OCI-M1 (cell line): ENCODE measurements at regions not wholly inside any gene's neighbourhood (a gene's known extent, or its start where the extent isn't known, plus 50 kb on each side); places are given as distances from the start of the nearest gene placed in this dataset.
A peak's percentile ranks its signal among the peaks of the same experiment; 100 is the strongest.
"Not testable (repeated sequence)": the region's sequence is repeated elsewhere in the genome, so short reads cannot be mapped to it uniquely, and the experiment has no call there.

Source experiments
- DNase-seq: peaks from one replicate; lab custom pipeline; 2025; lab: John Stamatoyannopoulos, UW

- no peak for DNase-seq
These were observed 147.9 kb downstream of the TPBG start for GRCh38 chr6:82511546-82511945.

- DNase-seq: not testable (repeated sequence)
These were observed 154.3 kb downstream of the TPBG start for GRCh38 chr6:82517896-82518295.

GRCh38 chr6:82521369-82521768, 157.8 kb downstream of the TPBG start:
- peak; percentile 78 for DNase-seq

- no peak for DNase-seq
These were observed 158.2 kb downstream of the TPBG start for GRCh38 chr6:82521861-82522260.

GRCh38 chr6:82524031-82524430, 160.4 kb downstream of the TPBG start:
- DNase-seq: no peak

- no peak for DNase-seq
These were observed 162.3 kb downstream of the TPBG start for GRCh38 chr6:82525775-82526495.

- not testable (repeated sequence) for DNase-seq
These were observed 166.4 kb downstream of the TPBG start for GRCh38 chr6:82529960-82530460.

GRCh38 chr6:82534876-82535275, 171.3 kb downstream of the TPBG start:
- DNase-seq: no peak

- DNase-seq: not testable (repeated sequence)
These were observed 185.9 kb downstream of the TPBG start for GRCh38 chr6:82549480-82549879.

GRCh38 chr6:82551311-82551710, 187.7 kb downstream of the TPBG start:
- not testable (repeated sequence) for DNase-seq

GRCh38 chr6:82551831-82552230, 188.2 kb downstream of the TPBG start:
- no peak for DNase-seq

- no peak for DNase-seq
These were observed 190.4 kb downstream of the TPBG start for GRCh38 chr6:82553863-82554531.

GRCh38 chr6:82554666-82555065, 191.0 kb downstream of the TPBG start:
- no peak for DNase-seq

- no peak for DNase-seq
These were observed 192.2 kb downstream of the TPBG start for GRCh38 chr6:82555801-82556200.

- not testable (repeated sequence) for DNase-seq
These were observed 194.9 kb downstream of the TPBG start for GRCh38 chr6:82558531-82558930.

GRCh38 chr6:82567621-82568020, 204.0 kb downstream of the TPBG start:
- no peak for DNase-seq

- no peak for DNase-seq
These were observed 204.8 kb downstream of the TPBG start for GRCh38 chr6:82568290-82568993.

GRCh38 chr6:82569022-82569421, 205.4 kb downstream of the TPBG start:
- no peak for DNase-seq

- DNase-seq: no peak
These were observed 206.5 kb downstream of the TPBG start for GRCh38 chr6:82570083-82570482.

GRCh38 chr6:82571455-82571854, 207.8 kb downstream of the TPBG start:
- DNase-seq: no peak

- no peak for DNase-seq
These were observed 209.8 kb downstream of the TPBG start for GRCh38 chr6:82573254-82573972.

GRCh38 chr6:82576284-82576683, 212.7 kb downstream of the TPBG start:
- no peak for DNase-seq
